Endothelial cell of hepatic sinusoid (primary cell): ENCODE measurements at regions not wholly inside any gene's neighbourhood (a gene's known extent, or its start where the extent isn't known, plus 50 kb on each side); places are given as distances from the start of the nearest gene placed in this dataset.

ENCODE experiments used
- in situ Hi-C: cut with HindIII; loops from 2 replicates; pipeline ENCODE4 v1.10.0; 2017; ENCODE audit warnings: low sequenced_read_pairs

DNA sequence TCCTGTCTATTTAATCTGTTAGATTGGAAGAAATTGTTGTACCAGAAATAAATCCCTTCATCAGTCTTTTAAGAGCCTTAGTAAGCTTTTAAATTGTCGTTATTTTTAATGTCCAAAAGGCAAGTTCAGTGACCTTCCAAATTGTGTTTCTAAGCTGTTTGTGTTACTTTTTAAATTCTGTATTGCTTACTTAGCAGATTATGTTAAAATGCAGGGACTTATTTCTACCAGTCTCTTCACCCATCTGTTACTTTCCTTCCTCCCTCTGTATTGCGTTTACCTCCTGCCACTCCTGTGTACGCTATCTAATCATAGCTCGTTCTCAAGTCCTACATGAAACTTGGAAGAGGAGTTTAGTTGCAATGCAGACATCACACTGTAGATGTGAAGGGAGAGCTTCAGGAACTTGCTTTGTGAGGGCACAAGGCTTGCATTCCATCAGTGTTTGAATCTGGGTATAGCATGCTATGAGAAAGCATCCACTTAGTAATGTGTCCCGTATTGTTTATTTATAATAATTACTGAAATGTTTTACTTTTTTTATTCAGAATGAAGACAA, 406.5 kb upstream of the RGS6 start:
- in situ Hi-C loops = no loop called here

- in situ Hi-C loops = no loop called here
Observed at GRCh38 chr14:71526388-71526787, 405.8 kb upstream of the RGS6 start.

DNA sequence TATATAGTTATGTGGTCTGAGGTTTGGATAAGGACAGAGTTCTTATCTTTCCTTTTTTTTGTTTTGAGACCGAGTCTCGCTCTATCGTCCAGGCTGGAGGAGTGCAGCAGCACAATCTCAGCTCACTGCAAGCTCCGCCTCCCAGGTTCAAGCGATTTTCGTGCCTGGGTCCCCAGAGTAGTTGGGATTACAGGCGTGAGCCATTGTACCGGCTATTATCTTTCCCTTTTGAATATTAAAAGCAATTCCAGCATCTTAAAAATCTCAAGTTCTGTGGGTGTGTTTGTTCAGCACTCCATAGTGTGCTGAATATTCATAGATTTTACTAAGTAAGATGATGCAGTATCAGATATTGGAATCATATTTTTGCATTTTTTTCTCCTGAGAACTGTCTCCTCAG, 404.4 kb upstream of the RGS6 start:
- in situ Hi-C loops = no loop called here

GRCh38 chr14:71529848-71530247, 402.4 kb upstream of the RGS6 start:
- in situ Hi-C loops = no loop called here

- in situ Hi-C loops = no loop called here
Observed at GRCh38 chr14:71532344-71532743, 399.9 kb upstream of the RGS6 start.

GRCh38 chr14:71532790-71533189, 399.4 kb upstream of the RGS6 start:
- in situ Hi-C loops = no loop called here

GRCh38 chr14:71533390-71533789, 398.8 kb upstream of the RGS6 start:
- in situ Hi-C loops = no loop called here

DNA sequence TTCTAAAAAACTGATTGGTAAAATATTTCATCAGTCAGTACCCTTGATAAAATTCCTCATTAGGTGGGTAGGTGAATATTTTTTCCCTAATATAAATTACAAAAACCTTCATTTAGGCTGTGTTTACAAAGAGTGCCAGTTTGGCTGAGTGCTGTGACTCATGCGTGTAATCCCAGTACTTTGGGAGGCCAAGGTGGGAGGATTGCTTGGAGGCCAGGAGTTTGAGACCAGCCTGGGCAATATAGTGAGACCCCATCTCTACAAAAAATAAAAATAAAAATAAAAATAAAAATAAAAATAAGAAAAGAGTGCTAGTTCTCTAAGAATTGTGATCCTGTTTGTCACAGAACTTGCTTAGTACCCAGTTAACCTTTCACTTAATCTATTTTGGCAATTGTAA, 398.4 kb upstream of the RGS6 start:
- in situ Hi-C loops = no loop called here

- in situ Hi-C loops = no loop called here
Observed at GRCh38 chr14:71534506-71534905, 397.7 kb upstream of the RGS6 start.

DNA sequence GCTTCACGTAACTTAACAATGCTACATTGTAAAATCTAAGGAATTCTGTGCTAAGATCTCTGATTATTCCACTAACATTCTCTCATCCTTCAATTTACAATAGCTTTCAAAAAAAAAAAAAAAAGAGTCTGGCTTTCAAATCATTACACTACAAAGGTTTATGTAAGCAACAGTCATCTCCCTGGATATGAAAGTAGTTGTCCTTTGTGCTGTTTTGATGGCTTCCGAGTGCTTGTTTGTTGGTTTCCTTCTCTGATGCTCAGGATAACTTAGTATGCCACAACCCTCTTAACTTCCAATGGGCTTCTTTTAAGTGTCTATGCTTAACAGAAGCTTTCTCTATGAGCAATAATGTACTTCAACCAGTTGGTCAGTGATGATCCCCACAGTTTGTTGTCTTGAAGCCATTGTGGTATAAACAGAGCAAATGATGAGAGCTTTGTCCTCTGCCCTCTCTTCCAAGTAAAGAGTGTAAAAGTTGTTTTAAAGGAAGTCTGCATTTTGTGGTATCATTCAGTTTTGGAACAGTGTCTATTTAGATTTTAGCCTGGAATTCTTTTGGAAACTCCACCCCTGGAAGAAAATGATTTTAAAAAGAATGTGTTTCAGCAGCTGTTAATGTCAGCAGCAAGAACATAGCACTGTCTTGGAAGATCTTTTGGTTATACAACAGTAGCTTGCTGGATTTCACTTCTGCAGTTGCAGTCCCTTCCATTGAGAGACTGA, 396.1 kb upstream of the RGS6 start:
- in situ Hi-C loops = loop anchor here (5.0 kb wide), 1 partner anchor 86 kb away; no protein-coding TSS in a partner anchor

DNA sequence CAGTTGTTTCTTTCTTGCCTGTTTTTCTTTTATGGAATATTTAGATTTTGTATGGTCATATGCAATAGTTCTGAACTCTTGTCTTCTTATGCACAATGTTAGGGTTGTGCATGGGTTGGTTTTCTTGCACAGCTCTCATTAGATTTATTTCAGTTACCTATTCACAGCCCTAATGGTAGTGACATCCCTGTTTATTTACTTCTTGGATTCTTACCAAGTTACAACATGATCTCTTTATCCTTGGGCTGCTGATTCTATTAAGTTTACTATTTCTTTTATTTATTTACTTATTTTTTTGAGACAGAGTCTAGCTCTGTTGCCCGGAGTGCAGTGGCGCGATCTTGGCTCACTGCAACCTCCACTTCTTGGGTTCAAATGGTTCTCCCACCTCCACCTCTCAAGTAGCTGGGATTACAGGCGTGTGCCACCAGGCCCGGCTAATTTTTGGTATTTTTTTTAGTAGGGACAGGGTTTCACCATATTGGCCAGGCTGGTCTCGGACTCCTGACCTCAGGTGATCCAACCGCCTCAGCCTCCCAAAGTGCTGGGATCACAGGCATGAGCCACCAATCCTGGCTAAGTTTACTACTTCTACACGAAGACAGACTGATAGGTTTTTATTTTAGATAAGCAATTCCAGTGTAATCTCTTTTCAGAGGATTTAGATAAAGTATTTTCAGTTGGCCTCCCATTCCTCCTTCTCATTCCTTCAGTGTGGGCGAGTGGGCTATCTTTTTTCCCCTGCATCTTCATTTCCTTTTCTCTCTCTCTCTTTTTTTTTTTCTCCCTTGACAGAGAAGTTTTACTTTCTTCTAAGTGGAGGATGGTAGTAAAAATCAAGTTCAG, 395.1 kb upstream of the RGS6 start:
- in situ Hi-C loops = loop anchor here (5.0 kb wide), 1 partner anchor 85 kb away; no protein-coding TSS in a partner anchor

DNA sequence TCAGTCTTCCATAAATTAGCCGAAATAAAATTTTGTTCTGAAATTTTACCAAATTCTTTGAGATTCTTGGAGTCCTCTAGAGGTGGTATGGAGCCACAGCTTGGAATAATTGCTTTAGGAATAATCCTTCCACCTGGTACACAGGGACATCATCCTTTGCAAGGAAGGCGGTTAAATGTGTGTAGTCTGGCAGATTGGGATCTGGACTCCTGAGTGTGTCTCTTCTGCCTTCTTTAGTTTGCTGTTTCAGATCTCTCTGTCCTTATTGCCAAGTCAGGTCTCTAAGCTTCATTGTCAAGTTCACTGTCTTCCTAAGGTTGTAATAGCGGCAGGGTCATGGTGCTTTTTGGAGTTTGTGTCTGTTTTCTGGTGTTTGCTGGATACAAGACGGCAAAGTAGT, 393.9 kb upstream of the RGS6 start:
- in situ Hi-C loops = loop anchor here (5.0 kb wide), 1 partner anchor 84 kb away; no protein-coding TSS in a partner anchor

GRCh38 chr14:71538938-71539649, 393.1 kb upstream of the RGS6 start:
- in situ Hi-C loops = loop anchor here (5.0 kb wide), 1 partner anchor 83 kb away; no protein-coding TSS in a partner anchor

- in situ Hi-C loops = loop anchor here (5.0 kb wide), 1 partner anchor 83 kb away; no protein-coding TSS in a partner anchor
Observed at GRCh38 chr14:71539650-71540285, 392.5 kb upstream of the RGS6 start.

DNA sequence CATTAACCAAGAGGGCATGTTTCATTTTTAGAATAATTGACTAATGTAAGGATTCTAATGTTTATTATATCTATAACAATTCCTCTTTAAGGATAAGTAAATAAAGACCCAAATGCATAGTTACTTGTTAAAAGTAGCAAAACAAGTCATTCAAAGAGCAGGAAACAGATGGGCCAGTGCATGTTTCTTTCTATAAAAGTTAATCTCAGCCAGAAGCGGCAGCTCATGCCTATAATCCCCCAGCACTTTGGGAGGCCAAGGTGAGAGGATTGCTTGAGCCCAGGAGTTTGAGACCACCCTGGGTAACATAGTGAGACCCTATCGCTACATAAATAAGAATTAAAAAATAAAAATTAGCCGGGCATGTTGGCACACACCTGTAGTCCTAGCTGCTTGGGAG, 391.0 kb upstream of the RGS6 start:
- in situ Hi-C loops = no loop called here

- in situ Hi-C loops = no loop called here
Observed at GRCh38 chr14:71541973-71542690, 390.1 kb upstream of the RGS6 start.

DNA sequence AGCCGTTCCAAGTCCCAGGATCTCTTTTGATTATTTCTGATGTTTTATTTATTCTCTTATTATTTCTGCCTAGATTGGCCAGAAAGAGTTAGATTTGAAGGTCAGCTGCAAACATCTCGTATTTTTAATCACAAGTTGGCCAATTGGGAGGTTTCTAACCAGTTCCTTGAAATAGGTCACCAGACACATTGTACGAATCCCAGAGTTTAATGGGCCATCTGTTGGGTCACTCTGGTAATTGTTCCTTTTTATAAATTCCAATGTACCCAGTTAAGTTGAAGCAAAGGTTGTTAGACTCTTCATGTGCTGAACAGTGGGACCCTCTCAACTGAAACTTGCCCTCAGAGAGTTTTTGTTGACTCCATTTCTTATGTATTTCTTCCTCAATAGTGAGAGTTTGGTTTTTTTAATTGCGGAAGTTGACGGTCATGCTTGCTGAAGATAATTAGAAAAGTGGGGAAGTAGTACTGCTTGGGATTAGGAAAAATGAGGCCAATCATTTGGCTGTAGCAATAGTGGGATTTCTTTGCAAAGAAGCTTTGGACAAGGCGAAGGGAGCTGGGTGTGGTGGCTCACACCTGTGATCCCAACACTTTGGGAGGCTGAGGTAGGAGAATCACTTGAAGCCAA, 382.7 kb upstream of the RGS6 start:
- in situ Hi-C loops = no loop called here

DNA sequence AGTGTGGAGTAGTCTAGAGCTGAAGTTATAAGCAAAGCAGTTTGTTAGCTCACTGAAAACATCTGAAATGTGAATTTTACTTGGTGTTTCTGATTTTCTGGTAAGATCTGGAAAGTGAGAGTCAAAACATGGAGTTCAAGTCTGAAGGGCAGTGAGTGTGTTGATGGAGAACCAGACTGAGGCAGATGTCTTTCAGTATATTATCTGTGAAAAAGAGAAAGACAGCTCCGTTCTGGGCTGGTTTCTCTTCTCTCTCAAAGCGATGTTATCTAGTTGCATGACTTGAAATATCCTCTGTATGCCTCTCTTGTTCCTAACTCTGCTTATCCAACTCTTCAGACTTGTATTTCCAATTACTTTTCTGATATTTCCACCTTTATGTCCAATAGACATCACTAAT, 381.9 kb upstream of the RGS6 start:
- in situ Hi-C loops = no loop called here

DNA sequence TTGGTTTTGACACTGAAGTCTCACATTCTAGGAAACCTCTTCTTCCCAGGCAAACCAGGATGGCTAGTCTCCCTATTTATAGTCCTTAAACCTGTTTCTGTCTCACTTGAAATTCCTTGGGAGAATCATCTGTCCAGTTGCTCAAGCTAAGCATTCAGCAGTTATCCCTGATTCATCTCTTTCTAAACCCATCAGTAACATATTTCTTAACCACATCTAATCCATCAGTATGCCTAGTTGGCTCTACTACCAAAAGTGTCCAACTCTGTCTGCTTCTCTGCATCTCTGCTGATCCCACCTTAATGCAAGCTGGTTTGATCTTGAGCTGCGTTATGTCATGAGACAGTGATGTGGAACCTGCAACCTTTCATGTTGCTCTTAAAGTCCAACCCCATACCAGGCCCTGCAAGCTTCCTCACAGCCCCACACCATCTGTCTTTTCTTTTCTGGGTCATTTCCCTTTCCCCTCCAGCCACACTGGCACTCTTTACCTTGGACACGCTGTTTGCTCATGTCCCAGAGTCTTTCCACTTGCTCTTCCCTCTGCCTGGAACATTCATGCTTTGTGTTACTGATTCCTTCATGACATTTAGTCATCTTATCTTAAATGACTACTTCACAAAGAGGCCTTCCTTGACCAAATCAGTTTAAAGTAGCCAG, 380.8 kb upstream of the RGS6 start:
- in situ Hi-C loops = no loop called here
